HG03460 (cell line): ENCODE measurements at regions not wholly inside any gene's neighbourhood (a gene's known extent, or its start where the extent isn't known, plus 50 kb on each side); places are given as distances from the start of the nearest gene placed in this dataset.
"Not testable (repeated sequence)": the region's sequence is repeated elsewhere in the genome, so short reads cannot be mapped to it uniquely, and the experiment has no call there.

Experiments
- ATAC-seq: cut with Tn5 transposase; IDR thresholded peaks from one replicate; pipeline ENCODE4 v1.9.1; 2021; ENCODE audit not compliant: unreplicated experiment

DNA sequence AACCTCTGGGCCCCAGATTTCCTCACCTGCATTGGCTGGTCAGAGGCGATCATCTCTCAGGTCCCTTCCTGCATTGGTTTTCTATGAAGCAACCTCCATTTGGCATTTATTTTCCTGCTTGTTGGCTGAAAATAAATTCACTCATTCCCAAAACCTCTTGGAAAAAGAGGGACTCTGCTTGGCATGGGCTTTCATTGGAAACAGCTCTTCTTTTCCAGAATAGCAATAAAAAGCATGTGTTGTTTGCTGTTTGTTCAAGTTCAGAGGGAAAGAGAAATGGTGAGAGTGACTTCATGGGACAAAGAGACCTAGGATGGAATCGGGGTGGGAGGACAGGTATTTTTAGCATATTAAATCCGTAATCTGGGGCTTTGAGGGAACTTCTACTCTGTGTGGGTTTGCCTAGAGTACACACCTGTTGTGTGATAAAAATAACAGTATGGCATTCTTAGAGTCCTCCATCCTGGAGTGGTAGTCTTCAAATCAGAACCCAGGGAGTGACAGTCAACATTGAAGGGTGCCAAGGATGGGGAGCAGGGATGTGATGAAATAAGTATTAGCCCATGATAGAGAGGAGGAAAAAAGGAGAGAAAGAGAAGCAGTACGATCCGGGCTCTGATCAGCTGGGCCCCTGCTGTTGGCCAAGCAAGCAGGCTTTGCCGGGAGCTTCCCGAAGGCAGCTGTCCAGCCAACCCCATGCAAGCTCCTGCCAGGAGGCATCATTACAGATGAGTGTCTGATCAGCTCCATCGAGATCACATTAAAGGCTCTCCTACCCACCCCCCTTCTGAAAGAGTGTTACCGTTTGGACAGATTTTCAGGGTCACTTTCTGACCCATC is 131.9 kb upstream of the NFIA start:
- ATAC-seq, result no peak

DNA sequence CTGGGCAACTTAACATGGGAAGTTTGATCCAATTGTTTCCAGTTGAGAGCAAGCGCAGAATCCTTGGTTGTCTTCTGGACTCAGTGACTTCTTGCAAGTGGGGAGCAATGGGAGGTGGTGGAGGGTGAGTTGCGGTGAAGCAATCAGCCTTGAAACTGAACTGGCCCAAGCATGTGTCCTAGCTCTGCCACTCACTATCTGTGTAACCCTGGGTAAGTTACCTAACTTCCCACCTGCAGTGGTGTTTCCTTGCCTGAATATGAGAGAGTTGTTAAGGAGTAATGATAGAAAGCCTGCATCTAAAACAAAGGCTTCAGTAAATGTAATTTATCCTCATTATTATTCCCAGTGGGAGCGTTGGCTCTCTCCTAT is 132.5 kb upstream of the NFIA start:
- ATAC-seq, result no peak

DNA sequence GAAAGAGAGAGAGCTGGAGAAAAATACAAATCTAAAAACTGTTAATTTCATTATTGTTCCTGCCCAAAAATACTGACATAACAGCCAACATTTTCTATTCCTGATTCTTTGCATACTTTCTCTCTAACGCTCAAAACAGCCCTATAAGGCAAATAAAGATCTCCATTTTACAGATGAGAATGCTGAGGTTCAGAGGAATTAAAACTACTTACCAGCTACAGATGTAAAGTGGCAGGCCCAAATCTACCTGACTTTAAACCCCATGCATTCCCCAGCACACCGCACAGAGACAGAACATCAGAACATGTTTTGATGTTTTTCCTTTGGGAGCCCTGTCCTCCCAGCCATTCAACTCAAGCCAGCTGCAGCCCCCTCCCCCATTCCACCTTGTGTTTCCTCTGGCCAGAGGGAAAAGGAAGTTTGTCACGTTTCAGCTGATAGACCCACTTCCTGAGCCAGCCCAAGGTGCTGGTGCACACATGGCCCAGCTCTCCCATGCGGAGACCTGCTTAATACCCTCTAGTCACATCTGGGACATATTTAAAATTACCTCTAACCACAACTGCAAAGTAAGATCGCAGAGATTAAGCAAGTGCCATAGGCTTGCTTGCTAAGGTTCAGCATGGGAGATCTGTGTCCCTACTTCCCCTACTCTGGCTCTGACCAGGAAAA is 133.1 kb upstream of the NFIA start:
- no peak for ATAC-seq

DNA sequence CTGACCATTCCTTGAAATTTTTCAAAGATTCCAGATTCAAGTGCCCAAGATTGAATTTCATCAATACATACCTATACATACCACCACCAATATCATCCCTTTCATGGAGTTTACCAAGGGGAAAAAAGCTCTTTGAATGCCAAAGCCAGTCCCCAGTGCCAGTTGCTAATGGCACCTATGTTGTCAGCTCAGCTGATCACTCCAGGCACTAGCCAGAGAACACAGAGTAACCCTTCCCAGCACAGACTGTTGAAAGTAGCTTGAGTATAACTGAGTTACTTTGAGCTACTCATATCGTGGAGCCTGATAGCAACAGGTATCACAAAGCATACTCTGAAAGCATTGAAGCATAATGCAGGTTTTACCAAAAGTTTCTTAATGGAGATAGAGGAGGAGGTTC is 133.9 kb upstream of the NFIA start:
- no peak for ATAC-seq

DNA sequence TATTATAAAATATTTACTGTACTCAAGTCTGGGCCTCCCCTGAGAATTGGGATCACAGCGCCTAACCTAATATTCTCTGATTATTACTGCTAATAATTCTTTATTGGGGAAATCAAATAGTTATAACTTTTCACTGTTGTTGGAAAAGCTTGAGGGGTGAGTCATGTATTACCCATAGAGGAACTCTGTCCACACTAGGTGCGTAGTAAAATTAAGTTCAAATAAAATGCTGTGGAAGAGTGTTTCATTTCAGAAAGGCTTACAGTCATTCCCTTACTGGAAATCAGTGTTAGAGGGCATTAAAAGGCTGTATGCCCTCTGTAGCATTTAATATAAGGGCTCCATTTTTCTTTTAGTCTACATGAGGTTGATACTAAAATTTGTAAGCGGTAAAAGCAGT is 135.0 kb upstream of the NFIA start:
- ATAC-seq, result no peak

- ATAC-seq, result no peak
Observed at GRCh38 chr1:60942896-60943638, 139.3 kb upstream of the NFIA start.

DNA sequence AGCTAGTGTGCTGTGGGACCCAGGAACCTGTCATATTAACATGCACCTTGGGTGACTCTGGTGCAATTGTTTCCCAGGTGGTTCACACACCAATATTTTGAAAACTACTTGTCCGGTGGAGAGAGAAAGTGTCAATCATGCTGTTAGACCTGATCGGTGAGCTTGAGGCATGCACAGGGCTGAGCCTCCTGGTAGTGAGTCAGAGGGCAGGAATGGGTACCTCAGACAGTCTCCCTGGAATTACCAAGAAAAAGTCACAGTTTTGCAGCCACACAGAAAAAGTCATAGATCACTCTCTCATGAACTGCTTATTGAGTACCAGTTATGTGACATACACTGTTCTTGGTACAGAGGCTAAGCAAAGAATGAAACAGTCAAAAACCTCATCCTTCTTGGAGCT is 140.1 kb upstream of the NFIA start:
- ATAC-seq, result no peak

- not testable (repeated sequence) for ATAC-seq
Observed at GRCh38 chr1:60940685-60941084, 141.7 kb upstream of the NFIA start.

- no peak for ATAC-seq
Observed at GRCh38 chr1:60937720-60938119, 144.6 kb upstream of the NFIA start.

DNA sequence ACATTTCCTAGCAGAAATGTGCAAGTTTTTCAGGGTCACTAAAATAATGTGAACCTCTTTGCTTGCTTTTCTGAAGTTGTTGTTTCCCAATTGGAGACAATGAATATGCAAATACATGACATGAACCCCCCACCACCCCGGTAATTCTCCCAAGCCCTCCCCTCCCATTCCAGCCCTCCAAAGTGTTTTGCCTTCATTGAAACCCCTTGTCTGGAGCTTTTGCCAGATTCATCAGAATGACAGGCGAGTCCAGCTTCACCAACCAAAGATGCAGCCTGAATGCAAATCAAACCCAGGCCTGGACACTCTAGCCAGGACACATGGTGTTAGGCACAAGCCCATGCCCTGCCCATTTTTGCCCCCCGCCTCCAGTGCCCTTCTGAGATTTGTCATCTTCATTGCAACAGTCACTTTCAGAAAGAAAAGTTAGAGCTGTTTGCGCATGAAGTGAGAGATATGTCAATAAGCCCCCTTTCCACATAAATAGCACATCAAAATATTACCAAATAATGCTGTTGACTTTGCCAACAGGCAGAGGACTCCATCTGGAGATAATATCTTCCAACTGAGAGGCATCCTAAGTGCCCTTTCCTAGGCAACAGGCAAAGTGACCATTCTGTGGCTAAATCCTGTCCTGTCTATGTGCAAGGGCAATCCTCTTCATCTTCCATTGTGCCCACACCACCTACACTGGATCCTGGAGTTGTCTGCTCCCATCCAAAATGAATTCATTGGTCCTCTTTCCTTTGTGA is 145.6 kb upstream of the NFIA start:
- no peak for ATAC-seq

DNA sequence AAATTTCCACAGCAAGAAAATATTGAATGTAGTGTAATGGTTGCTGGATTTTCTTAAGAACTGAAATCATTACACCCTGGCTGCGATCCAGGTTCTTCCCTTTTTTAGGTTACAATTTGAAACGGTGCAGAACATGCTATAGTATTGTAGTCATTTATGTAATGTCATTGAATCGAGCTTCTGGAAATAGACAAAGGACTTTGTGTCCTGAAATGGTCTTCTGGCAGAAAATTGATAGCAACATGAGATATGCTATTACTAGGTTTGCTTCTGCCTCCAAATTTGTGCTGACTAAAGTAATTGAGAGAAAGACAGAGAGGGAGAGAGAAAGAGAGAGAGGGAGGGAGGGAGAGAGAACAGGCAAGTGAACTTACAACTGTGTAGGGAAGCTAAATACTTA is 146.2 kb upstream of the NFIA start:
- no peak for ATAC-seq

GRCh38 chr1:60935599-60936110 is 146.7 kb upstream of the NFIA start:
- ATAC-seq, result no peak

DNA sequence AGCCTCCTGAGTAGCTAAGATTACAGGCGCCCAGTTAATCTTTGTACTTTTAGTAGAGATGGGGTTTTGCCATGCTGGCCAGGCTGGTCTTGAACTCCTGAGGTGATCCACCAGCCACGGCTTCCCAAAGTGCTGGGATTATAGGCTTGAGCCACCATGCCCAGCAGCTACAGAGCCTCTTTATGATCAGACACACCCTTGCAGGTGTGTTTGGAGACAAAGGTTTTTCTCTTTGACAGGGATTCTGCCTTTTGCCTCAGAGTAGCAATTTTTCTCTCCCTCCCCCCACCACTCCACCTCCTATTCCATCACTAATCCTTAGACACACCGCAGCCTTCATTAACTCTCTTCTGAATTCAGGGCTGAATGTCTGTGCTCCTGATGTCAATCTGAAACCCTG is 152.2 kb upstream of the NFIA start:
- no peak for ATAC-seq

DNA sequence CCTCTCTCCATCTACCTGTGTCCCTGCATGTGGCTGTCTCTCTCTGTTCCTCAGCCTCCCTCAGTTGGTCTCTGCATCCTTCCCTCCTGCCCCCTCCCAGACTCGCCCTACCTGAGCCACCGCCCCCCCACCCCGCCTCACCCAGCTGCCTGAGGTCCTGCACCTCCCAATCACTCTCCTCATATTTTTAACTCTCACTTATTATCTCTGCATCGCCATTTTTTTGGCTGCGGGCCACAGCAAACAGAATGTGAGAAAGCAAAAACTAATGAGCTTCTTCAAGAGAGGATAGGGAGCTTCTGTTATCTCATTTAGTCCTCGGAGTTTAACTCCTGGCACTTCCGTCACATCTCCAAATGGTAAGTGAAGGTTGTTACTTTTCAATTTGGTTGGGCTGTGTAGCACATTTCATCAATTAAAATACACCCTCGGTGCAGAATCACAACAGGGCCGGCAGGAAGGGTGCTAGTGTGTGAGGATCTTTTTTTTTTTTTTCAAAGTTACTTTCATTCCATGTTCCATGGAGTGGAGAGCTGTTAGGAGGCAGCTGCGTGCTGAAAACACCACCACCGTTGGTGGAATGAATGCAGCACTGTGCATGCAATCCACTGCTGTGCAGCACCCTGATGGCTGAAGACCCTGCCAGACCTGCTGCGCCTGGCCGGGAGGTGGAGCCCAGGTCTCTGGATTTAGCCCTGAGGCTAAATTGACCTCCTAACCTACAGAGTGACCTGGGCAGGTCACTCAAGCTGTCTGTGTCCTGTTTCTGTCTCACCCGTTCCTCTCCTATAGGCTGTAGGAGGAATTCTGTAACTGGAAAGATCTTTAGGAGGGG is 157.2 kb upstream of the NFIA start:
- no peak for ATAC-seq

- no peak for ATAC-seq
Observed at GRCh38 chr1:60924165-60924564, 158.2 kb upstream of the NFIA start.

DNA sequence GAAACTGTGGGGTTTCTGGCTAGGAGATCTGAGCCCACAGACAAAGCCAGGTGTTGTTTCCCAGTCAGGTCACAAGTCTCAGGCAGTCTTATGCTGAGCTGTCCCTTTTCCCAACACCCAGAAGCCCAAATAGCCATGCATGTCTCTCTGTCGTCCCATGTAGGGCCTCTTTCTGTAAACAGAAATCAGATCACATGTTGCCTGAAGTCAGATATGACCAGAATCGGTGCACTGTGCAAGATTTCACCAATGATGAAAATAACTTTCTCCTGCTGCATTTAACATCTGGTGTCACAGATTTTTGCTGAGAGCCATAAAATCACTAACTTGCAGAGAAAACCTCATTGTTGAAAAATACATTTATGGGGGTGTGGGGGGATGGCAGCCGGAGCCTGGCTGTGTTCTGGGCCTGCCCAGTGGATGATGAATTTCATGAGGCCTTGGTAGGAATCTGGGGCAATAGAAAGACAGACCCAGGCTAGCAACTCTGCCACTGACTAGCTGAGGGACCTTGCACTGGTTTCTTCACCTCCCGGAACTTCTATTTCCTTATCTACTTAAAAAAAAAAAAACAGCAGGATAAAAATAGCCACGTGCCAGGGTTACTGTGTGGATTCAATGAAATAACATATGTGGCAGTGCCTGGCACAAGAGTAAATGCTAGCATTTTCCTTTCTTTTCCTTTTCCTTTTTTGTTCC is 158.8 kb upstream of the NFIA start:
- ATAC-seq, result no peak

GRCh38 chr1:60922304-60922703 is 160.1 kb upstream of the NFIA start:
- no peak for ATAC-seq

DNA sequence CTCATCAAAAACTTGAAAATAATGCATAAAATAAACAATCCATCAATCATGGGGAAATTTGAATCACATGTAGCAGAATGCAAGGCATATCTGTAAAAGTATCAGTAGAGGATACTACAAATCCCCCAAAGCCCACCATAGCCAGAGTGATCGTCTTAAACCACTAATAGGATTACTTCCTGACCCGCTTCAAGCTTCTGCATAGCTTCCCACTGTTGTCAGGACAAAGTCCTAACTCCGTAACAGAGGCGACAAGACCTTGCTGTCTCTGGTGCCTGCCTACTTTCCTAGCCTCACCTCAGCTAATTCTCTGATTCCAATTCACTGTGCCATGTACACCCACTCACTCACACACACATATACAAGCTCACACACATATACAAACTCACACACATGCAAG is 161.2 kb upstream of the NFIA start:
- ATAC-seq, result no peak

GRCh38 chr1:60920561-60920960 is 161.8 kb upstream of the NFIA start:
- no peak for ATAC-seq

- ATAC-seq, result no peak
Observed at GRCh38 chr1:60918867-60919266, 163.5 kb upstream of the NFIA start.
